ENCODE measurements at regions not wholly inside any gene's neighbourhood (a gene's known extent, or its start where the extent isn't known, plus 50 kb on each side); places are given as distances from the start of the nearest gene placed in this dataset.

- no peak for TF ChIP-seq CTCF (conservative IDR thresholded peaks at IDR 0.05; ENCODE audit: low read depth in 2 of 2)
- no peak for TF ChIP-seq ZNF114 (CRISPR knock-in tag; IDR thresholded peaks at IDR 0.05)
- no peak for TF ChIP-seq REST (IDR thresholded peaks at IDR 0.05; ENCODE audit: unreplicated experiment)
- TF ChIP-seq ETS1 (IDR thresholded peaks at IDR 0.05) = no peak
- no peak for TF ChIP-seq STAT1 (IDR thresholded peaks at IDR 0.05; ENCODE audit: unreplicated experiment)
Observed at GRCh38 chr7:13027321-13027720, 339.9 kb downstream of the ARL4A start.

Measured in GM23338 (cell line).